Gastrocnemius medialis (tissue), 4 donors: ENCODE measurements at regions not wholly inside any gene's neighbourhood (a gene's known extent, or its start where the extent isn't known, plus 50 kb on each side); places are given as distances from the start of the nearest gene placed in this dataset.

Source experiments
- ATAC-seq, 2 donors: fragments of 150-250 bp; one replicate each; pipeline ENCODE4 v1.9.1; 2016
- DNase-seq, 2 donors: peaks; one replicate each; pipeline ENCODE4 v3.0.0-alpha.2; 2019
- H3K27ac ChIP-seq, 4 donors: fragments of 200-600 bp; sonication (generic); 1 replicate in 1 of 4; 2 replicates in 3 of 4; pipeline ENCODE4 v1.5.1; 2016 to 2018; ENCODE audit warnings: mild to moderate bottlenecking in 2 of 4, moderate library complexity in 1 of 4
- H3K27me3 ChIP-seq, 3 donors: fragments of 200-600 bp; sonication (generic) in 2 of 3; 1 replicate in 1 of 3; 2 replicates in 2 of 3; pipeline versions ENCODE4 v1.5.1 to v1.6.0; 2016 to 2019; ENCODE audit warnings: mild to moderate bottlenecking in 1 of 3, moderate library complexity in 1 of 3
- H3K36me3 ChIP-seq, 2 donors: fragments of 200-600 bp; sonication (generic) in 1 of 2; one replicate each; pipeline ENCODE4 v1.5.1; 2017 to 2018
- H3K4me1 ChIP-seq, 2 donors: fragments of 200-600 bp; sonication (generic) in 1 of 2; one replicate each; pipeline ENCODE4 v1.5.1; 2016 to 2017; ENCODE audit warnings: mild to moderate bottlenecking in 2 of 2
- H3K4me3 ChIP-seq, 4 donors: fragments of 200-600 bp; sonication (generic) in 3 of 4; 1 replicate in 1 of 4; 2 replicates in 3 of 4; pipeline ENCODE4 v1.5.1; 2016 to 2019; ENCODE audit warnings: mild to moderate bottlenecking in 2 of 4
- H3K9me3 ChIP-seq, 3 donors: fragments of 200-600 bp; sonication (generic) in 2 of 3; 1 replicate in 1 of 3; 2 replicates in 2 of 3; pipeline ENCODE4 v1.5.1; 2016 to 2019
- CTCF ChIP-seq, 5 experiments: fragments of 450-650 bp in 3 of 5; fragments of 200-600 bp in 2 of 5; sonication (generic) in 2 of 5; IDR thresholded peaks in 4 of 5; conservative IDR thresholded peaks in 1 of 5; 1 replicate in 4 of 5; 2 replicates in 1 of 5; pipeline ENCODE4 v1.5.1; 2016 to 2019; ENCODE audit warnings: antibody characterized with exemption in 5 of 5, mild to moderate bottlenecking in 3 of 5, moderate library complexity in 3 of 5
- POLR2A ChIP-seq, 2 donors: fragments of 450-650 bp; IDR thresholded peaks; one replicate each; pipeline ENCODE4 v1.6.1; 2017; ENCODE audit warnings: antibody characterized with exemption in 2 of 2, mild to moderate bottlenecking in 2 of 2, moderate library complexity in 2 of 2
- in situ Hi-C, 4 donors: fragments of 200-750 bp; cut with MboI; loops; one replicate each; pipeline versions ENCODE4 v1.15.0 to v1.8.0; 2017; ENCODE audit warnings: low sequenced_read_pairs in 4 of 4
- intact Hi-C: fragments of 100-400 bp; cut with DNase I; formaldehyde crosslinking; loops from one replicate; pipeline ENCODE4 v1.15.1; 2023; ENCODE audit warnings: low total_unique reads

DNA sequence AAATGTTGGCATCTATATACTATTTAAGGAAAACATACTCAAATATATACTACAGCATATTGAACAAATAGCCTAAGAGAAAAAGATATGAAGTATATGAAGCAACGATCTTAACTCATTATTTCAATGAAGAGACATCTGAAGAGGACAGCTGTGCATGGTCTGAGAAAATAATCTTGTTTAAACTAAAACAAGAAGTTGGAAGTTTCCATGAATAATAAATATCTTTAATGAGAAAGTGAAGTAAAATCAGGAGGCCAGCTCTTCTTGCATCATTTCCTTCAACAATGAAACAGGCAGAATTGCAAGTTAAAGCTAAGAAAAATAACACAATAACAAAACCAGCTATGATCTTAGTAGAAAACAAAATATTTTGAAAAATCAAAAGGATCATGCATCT is 1265.4 kb upstream of the MAP3K7 start:
- no peaks in the 10 kb centered on the region for H3K27me3 ChIP-seq
- TF ChIP-seq POLR2A (IDR thresholded peaks at IDR 0.05) (no peak), CTCF (IDR thresholded peaks at IDR 0.05 in 4 of 5, conservative IDR thresholded peaks at IDR 0.05 in 1 of 5) (no peak)
- no peaks in the 10 kb centered on the region for H3K36me3 ChIP-seq
- H3K27ac ChIP-seq, result no peak overlapping the region
- no peak overlapping the region for H3K4me3 ChIP-seq
- no peaks in the 10 kb centered on the region for H3K9me3 ChIP-seq
- in situ Hi-C loops (no loop called here), intact Hi-C loops (no loop called here)
- no peaks in the 10 kb centered on the region for H3K4me1 ChIP-seq
- ATAC-seq (no peak), DNase-seq (no peak)

GRCh38 chr6:91834813-91835212 is 1247.9 kb upstream of the MAP3K7 start:
- H3K4me3 ChIP-seq, result no peak overlapping the region
- intact Hi-C loops, result no loop called here
- no peak for TF ChIP-seq CTCF (IDR thresholded peaks at IDR 0.05 in 4 of 5, conservative IDR thresholded peaks at IDR 0.05 in 1 of 5)
- no peak for TF ChIP-seq POLR2A (IDR thresholded peaks at IDR 0.05)
- ATAC-seq, result no peak
- no peaks in the 10 kb centered on the region for H3K36me3 ChIP-seq
- no peaks in the 10 kb centered on the region for H3K4me1 ChIP-seq
- no peak for DNase-seq
- H3K9me3 ChIP-seq, result no peaks in the 10 kb centered on the region
- no peaks in the 10 kb centered on the region for H3K27me3 ChIP-seq
- in situ Hi-C loops, result no loop called here
- no peak overlapping the region for H3K27ac ChIP-seq

- Histone ChIP-seq H3K9me3 (no peaks in the 10 kb centered on the region), H3K36me3 (no peaks in the 10 kb centered on the region), H3K27me3 (no peaks in the 10 kb centered on the region), H3K4me3 (no peak overlapping the region), H3K4me1 (no peaks in the 10 kb centered on the region), H3K27ac (no peak overlapping the region)
- DNase-seq (no peak), ATAC-seq (no peak)
- TF ChIP-seq POLR2A (IDR thresholded peaks at IDR 0.05) (no peak), CTCF (IDR thresholded peaks at IDR 0.05 in 4 of 5, conservative IDR thresholded peaks at IDR 0.05 in 1 of 5) (no peak)
- intact Hi-C loops, result no loop called here
- in situ Hi-C loops, result no loop called here
Measured at GRCh38 chr6:91827151-91827550, 1240.3 kb upstream of the MAP3K7 start.

DNA sequence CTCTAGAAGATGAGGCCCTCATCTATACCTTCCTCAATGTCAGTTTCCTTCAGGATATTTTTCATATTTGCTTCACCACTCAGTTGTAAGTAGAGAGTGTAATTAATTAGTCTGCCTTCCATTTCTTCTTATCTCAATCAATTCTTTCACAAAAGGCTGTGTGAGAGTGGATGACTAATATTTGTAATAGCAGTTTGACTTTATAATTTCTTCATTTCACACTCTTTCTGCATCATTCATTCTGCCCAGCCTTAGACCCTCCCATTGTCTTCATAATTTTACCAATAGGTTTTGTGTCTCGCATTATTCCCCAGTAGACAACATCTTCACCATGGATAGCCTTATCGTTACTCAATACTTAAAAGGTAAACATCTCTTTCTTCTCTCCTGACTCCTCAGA is 1239.3 kb upstream of the MAP3K7 start:
- no peaks in the 10 kb centered on the region for H3K36me3 ChIP-seq
- H3K4me1 ChIP-seq, result no peaks in the 10 kb centered on the region
- DNase-seq (no peak), ATAC-seq (no peak)
- TF ChIP-seq POLR2A (IDR thresholded peaks at IDR 0.05), result no peak
- TF ChIP-seq CTCF (IDR thresholded peaks at IDR 0.05 in 4 of 5, conservative IDR thresholded peaks at IDR 0.05 in 1 of 5), result no peak
- in situ Hi-C loops (no loop called here), intact Hi-C loops (no loop called here)
- H3K27ac ChIP-seq, result no peak overlapping the region
- H3K4me3 ChIP-seq, result no peak overlapping the region
- no peaks in the 10 kb centered on the region for H3K9me3 ChIP-seq
- no peaks in the 10 kb centered on the region for H3K27me3 ChIP-seq

- no peaks in the 10 kb centered on the region for H3K9me3 ChIP-seq
- in situ Hi-C loops, result no loop called here
- intact Hi-C loops, result no loop called here
- no peak overlapping the region for H3K27ac ChIP-seq
- ATAC-seq, result no peak
- TF ChIP-seq POLR2A (IDR thresholded peaks at IDR 0.05), result no peak
- no peak for TF ChIP-seq CTCF (IDR thresholded peaks at IDR 0.05 in 4 of 5, conservative IDR thresholded peaks at IDR 0.05 in 1 of 5)
- H3K36me3 ChIP-seq, result no peaks in the 10 kb centered on the region
- H3K4me3 ChIP-seq, result no peak overlapping the region
- no peaks in the 10 kb centered on the region for H3K4me1 ChIP-seq
- DNase-seq, result no peak
- no peaks in the 10 kb centered on the region for H3K27me3 ChIP-seq
Measured at GRCh38 chr6:91824331-91824730, 1237.5 kb upstream of the MAP3K7 start.
